ENCODE measurements at regions not wholly inside any gene's neighbourhood (a gene's known extent, or its start where the extent isn't known, plus 50 kb on each side); places are given as distances from the start of the nearest gene placed in this dataset.
"Not testable (repeated sequence)": the region's sequence is repeated elsewhere in the genome, so short reads cannot be mapped to it uniquely, and the experiment has no call there.

- TF ChIP-seq ZSCAN18 (tag by site-specific recombination; IDR thresholded peaks at IDR 0.05): no peak
- no peak for TF ChIP-seq ZNF138 (tag by site-specific recombination; IDR thresholded peaks at IDR 0.05; ENCODE audit: borderline replicate concordance)
- no peak for TF ChIP-seq ZBTB20 (tag by site-specific recombination; IDR thresholded peaks at IDR 0.05)
- no peak for TF ChIP-seq OVOL3 (tag by site-specific recombination; IDR thresholded peaks at IDR 0.05)
- no peak for TF ChIP-seq ZNF560 (tag by site-specific recombination; IDR thresholded peaks at IDR 0.05; ENCODE audit: borderline replicate concordance)
Observed at GRCh38 chr2:15695582-15696330, 104.1 kb downstream of the DDX1 start (continued).

- CTCF ChIA-PET; H3K9me3 ChIP-seq (ENCODE audit: control insufficient read depth, insufficient read depth, low read depth, low read length); H3K36me3 ChIP-seq (ENCODE audit: control insufficient read depth in 2 of 2, insufficient read depth in 1 of 2, low read length in 2 of 2); H3K4me1 ChIP-seq (ENCODE audit: control insufficient read depth, insufficient read depth, low read length); H3K4me3 ChIP-seq (ENCODE audit: low read depth, low read length); H3K27ac ChIP-seq (ENCODE audit: extremely low read depth, low read depth, low read length): not testable (repeated sequence)
- POLR2A ChIA-PET: interaction anchor here (0.6 kb wide), 1 partner anchor 244 kb away, joined by 3 read pairs; the partner anchor contains the start of gene MYCN
Observed at GRCh38 chr2:15696606-15697170, 105.0 kb downstream of the DDX1 start.

DNA sequence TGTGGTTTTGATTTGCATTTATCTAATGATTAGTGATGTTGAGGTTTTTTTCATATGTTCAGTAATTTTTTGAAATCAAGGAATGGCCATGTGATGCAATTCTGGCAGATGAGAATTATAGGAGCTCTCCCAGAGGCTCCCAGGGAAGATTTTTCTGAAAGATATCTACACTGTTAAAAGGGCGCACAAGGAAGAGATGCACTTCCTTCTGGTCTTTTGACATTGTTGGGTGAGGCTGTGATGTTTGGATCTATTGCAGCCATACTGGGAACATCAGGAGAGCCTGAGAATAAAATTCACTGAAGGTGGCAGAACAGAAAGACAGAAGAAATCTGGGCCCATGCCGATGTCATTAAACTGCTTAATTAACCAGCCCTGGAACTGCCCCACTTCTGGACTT lies 108.5 kb downstream of the DDX1 start:
- Histone ChIP-seq H3K4me1 (ENCODE audit: control insufficient read depth, insufficient read depth, low read length) (no peaks in the 10 kb centered on the region), H3K36me3 (ENCODE audit: control insufficient read depth in 2 of 2, insufficient read depth in 1 of 2, low read length in 2 of 2) (no peaks in the 10 kb centered on the region), H3K9me3 (ENCODE audit: control insufficient read depth, insufficient read depth, low read depth, low read length) (no peaks in the 10 kb centered on the region), H3K27ac (ENCODE audit: extremely low read depth, low read depth, low read length) (no peak overlapping the region), H3K4me3 (ENCODE audit: low read depth, low read length) (no peak overlapping the region)
- POLR2A ChIA-PET: no interaction called here
- CTCF ChIA-PET: no interaction called here
- TF ChIP-seq TCF7L2 (IDR thresholded peaks at IDR 0.05; ENCODE audit: borderline replicate concordance, low read depth, low read length): no peak
- no peak for TF ChIP-seq ZNF391 (tag by site-specific recombination; IDR thresholded peaks at IDR 0.05; ENCODE audit: borderline replicate concordance, low read depth)
- no peak for TF ChIP-seq PATZ1 (tag by site-specific recombination; IDR thresholded peaks at IDR 0.05)

DNA sequence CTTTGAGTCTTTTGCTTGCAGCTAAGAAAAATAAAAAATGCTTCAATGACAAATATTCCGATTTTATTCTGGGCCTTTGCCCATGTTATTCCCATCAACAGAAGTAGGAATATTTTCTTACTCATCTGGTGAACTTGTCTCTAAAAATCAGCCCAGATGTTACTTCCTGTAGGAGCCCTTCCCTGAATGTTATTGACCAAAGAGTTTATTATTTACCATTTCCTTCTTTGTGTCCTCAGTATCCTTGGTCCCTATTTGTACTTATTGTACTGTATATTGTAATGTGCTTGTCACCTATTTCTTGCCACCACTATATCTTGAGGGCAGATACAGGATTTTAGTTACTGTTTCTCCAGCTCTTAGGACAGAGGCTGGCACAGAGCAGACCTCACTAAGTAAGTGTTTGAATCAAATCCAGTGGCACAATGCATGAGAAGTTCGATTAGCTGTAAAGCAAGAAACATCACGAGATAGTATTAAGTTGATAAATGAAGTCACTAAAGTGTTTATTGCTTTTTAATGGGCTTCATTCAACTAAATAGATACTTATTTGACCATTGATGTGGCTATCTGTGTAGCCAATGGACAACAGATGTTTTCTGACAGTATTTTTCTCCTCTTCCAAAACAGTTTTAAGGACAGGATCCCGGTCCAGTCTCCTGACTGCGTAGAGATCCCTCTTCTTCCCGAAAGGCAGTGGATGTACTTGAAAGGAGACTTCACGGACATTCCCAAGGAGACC lies 109.1 kb downstream of the DDX1 start:
- TF ChIP-seq ZNF561 (tag by site-specific recombination; IDR thresholded peaks at IDR 0.05; ENCODE audit: borderline replicate concordance) (no peak), ZFP69B (tag by site-specific recombination; IDR thresholded peaks at IDR 0.05) (no peak), ZNF114 (tag by site-specific recombination; IDR thresholded peaks at IDR 0.05) (no peak)
- no peaks in the 10 kb centered on the region for H3K9me3 ChIP-seq (ENCODE audit: control insufficient read depth, insufficient read depth, low read depth, low read length)
- CTCF ChIA-PET: interaction anchor here (0.6 to 0.9 kb wide), 3 partner anchors 13 to 1447 kb away, joined by 3 read pairs; no protein-coding TSS in a partner anchor
- H3K4me3 ChIP-seq (ENCODE audit: low read depth, low read length): no peak overlapping the region
- H3K36me3 ChIP-seq (ENCODE audit: control insufficient read depth in 2 of 2, insufficient read depth in 1 of 2, low read length in 2 of 2): no peaks in the 10 kb centered on the region
- no peaks in the 10 kb centered on the region for H3K4me1 ChIP-seq (ENCODE audit: control insufficient read depth, insufficient read depth, low read length)
- POLR2A ChIA-PET: no interaction called here
- H3K27ac ChIP-seq (ENCODE audit: extremely low read depth, low read depth, low read length): no peak overlapping the region
